MCF 10A (cell line): ENCODE measurements at regions not wholly inside any gene's neighbourhood (a gene's known extent, or its start where the extent isn't known, plus 50 kb on each side); places are given as distances from the start of the nearest gene placed in this dataset.

Experiments used
- BruUV-seq: library from RNA; stranded (reverse); fragments of 400-500 nt; replicated peaks from 2 replicates; lab custom pipeline; 2021; lab: Mats Ljungman, UMichigan
- CTCF ChIA-PET: fragments of 300-600 bp; sonication (Branson Sonifier 250); formaldehyde crosslinking; extraction: SDS; loops from one replicate; lab custom pipeline; 2021; ENCODE audit warnings: antibody characterized with exemption, inconsistent platforms; lab: Yijun Ruan, JAX
- POLR2A ChIA-PET: fragments of 300-600, 350-650 bp; sonication (Branson Sonifier 250); formaldehyde crosslinking; extraction: SDS; loops from one replicate; lab custom pipeline; 2020; ENCODE audit warnings: antibody characterized with exemption, inconsistent platforms; lab: Yijun Ruan, JAX
- DNase-seq: peaks from one replicate; pipeline ENCODE4 v3.0.0-alpha.2; 2018; ENCODE audit not compliant: unreplicated experiment
- H3K27ac Mint-ChIP-seq: one replicate; pipeline ENCODE4 v1.8.0; 2022; ENCODE audit warnings: mild to moderate bottlenecking, low read depth, mixed read lengths; ENCODE audit not compliant: unreplicated experiment
- H3K27me3 Mint-ChIP-seq: one replicate; pipeline ENCODE4 v1.8.0; 2022; ENCODE audit warnings: mixed read lengths; ENCODE audit not compliant: insufficient read depth, unreplicated experiment
- H3K36me3 Mint-ChIP-seq: one replicate; pipeline ENCODE4 v1.8.0; 2022; ENCODE audit warnings: mild to moderate bottlenecking, moderate library complexity, mixed read lengths; ENCODE audit not compliant: insufficient read depth, unreplicated experiment
- H3K4me1 Mint-ChIP-seq: one replicate; pipeline ENCODE4 v1.8.0; 2022; ENCODE audit warnings: mixed read lengths; ENCODE audit not compliant: insufficient read depth, unreplicated experiment
- H3K4me3 Mint-ChIP-seq: one replicate; pipeline ENCODE4 v1.8.0; 2022; ENCODE audit warnings: mild to moderate bottlenecking, moderate library complexity, mixed read lengths; ENCODE audit not compliant: unreplicated experiment
- H3K9me3 Mint-ChIP-seq: one replicate; pipeline ENCODE4 v1.8.0; 2022; ENCODE audit warnings: mixed read lengths; ENCODE audit not compliant: unreplicated experiment
- CTCF ChIP-seq: fragments of 200-600 bp; IDR thresholded peaks from one replicate; pipeline ENCODE4 v1.8.0; 2022; ENCODE audit warnings: antibody characterized with exemption, mild to moderate bottlenecking; ENCODE audit not compliant: unreplicated experiment
- intact Hi-C: fragments of 100-400 bp; cut with micrococcal nuclease; formaldehyde crosslinking; loops from 2 replicates; pipeline ENCODE4 v1.14.1; 2022

DNA sequence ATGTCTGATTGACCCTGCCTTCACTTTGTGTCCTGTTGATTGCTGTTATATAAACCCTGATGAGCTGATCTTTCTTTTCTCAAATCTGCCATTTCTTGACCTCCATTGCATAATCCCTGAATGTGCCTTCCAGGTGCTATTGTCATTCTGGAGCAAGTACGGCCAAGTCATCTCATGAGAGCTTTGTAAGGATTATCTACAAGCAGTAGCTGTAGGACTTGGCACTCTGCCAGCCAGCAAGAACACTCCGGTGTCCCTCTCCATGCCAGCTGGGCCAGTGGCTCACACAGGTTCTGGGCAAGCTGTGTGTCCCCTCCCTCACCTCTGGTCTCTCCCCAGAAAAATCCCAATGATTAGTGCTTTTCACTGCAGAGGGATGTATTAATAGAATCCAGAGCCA, 348.1 kb downstream of the FOXO1 start:
- H3K27ac Mint-ChIP-seq, result no peak overlapping the region
- H3K36me3 Mint-ChIP-seq, result peaks cover 6% of the 10 kb centered on the region
- no peak overlapping the region for H3K4me3 Mint-ChIP-seq
- intact Hi-C loops, result loop anchor here (10.0 kb wide), 1 partner anchor 64 kb away; no protein-coding TSS in a partner anchor
- peak; percentile 70 for DNase-seq
- ChIA-PET POLR2A (interaction anchor here (0.5 to 1.6 kb wide), 3 partner anchors 14 to 743 kb away, joined by 4 to 5 read pairs (median 4); partner anchors contain the start of gene WBP4), CTCF (no interaction called here)
- no peaks in the 10 kb centered on the region for H3K9me3 Mint-ChIP-seq
- BruUV-seq, result no TSS peak
- H3K4me1 Mint-ChIP-seq, result peaks cover 18% of the 10 kb centered on the region
- no peak for TF ChIP-seq CTCF
- no peaks in the 10 kb centered on the region for H3K27me3 Mint-ChIP-seq

DNA sequence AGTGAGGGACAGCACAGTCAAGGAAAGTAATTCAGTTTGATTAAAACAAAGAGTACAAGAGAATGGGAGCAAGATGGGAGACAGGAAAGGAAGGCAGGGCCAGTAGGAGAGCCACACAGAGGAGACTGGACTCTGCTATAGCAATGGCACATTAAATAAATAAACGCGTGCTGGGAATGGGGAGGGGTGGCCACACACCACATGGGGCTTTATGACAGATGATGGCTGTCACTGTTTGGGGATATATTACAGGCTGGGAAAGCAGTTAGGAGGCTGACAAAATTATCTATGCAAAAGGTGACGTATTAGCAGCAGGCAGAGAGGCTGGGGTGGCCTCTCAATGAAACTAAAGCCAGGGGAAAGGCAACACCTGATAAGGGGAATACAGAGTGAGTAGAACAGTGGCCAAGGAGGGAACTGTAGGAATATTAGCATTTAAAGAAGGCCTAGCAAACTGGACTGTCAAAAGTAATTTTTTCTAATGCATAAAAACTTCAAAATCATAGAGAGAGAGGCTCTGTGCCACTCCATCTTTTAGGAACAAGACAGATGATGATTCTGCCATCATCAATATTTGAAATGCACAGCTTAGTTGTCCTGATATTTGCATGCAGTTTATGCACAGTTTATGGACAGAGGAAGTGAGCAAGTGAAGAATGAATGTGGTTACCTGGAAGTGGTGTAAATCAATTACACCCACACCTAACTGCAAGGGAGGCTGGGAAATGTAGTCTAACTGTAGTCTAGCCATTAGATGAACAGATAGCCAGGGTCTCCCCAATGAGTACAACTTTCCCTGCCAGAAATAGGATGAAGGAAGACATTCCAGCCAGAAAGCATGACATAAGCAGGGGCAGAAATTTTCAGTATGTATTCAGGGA, 346.5 kb downstream of the FOXO1 start:
- Mint-ChIP-seq H3K4me3 (no peak overlapping the region), H3K4me1 (peaks cover 18% of the 10 kb centered on the region), H3K27ac (peak overlapping the region; percentile 2), H3K27me3 (no peaks in the 10 kb centered on the region), H3K9me3 (peaks cover 7% of the 10 kb centered on the region), H3K36me3 (peaks cover 5% of the 10 kb centered on the region)
- TF ChIP-seq CTCF, result no peak
- DNase-seq, result no peak
- ChIA-PET CTCF (no interaction called here), POLR2A (interaction anchor here (0.6 kb wide), 1 partner anchor 100 kb away, joined by 3 read pairs; no protein-coding TSS in a partner anchor)
- no TSS peak for BruUV-seq
- intact Hi-C loops, result loop anchor here (10.0 kb wide), 1 partner anchor 65 kb away; no protein-coding TSS in a partner anchor

- H3K4me1 Mint-ChIP-seq, result peaks cover 15% of the 10 kb centered on the region
- intact Hi-C loops, result no loop called here
- H3K27me3 Mint-ChIP-seq, result no peaks in the 10 kb centered on the region
- ChIA-PET POLR2A (no interaction called here), CTCF (interaction anchor here (0.8 kb wide), 1 partner anchor 96 kb away, joined by 4 read pairs; no protein-coding TSS in a partner anchor)
- BruUV-seq, result no TSS peak
- no peak overlapping the region for H3K4me3 Mint-ChIP-seq
- H3K27ac Mint-ChIP-seq, result no peak overlapping the region
- H3K36me3 Mint-ChIP-seq, result peaks cover 17% of the 10 kb centered on the region
- DNase-seq, result no peak
- TF ChIP-seq CTCF, result no peak
- peaks cover 22% of the 10 kb centered on the region for H3K9me3 Mint-ChIP-seq
Measured at GRCh38 chr13:40328091-40328490, 338.4 kb downstream of the FOXO1 start.

- peaks cover 23% of the 10 kb centered on the region for H3K36me3 Mint-ChIP-seq
- intact Hi-C loops, result no loop called here
- no peak for TF ChIP-seq CTCF
- H3K27me3 Mint-ChIP-seq, result no peaks in the 10 kb centered on the region
- no peak overlapping the region for H3K4me3 Mint-ChIP-seq
- ChIA-PET POLR2A (interaction anchor here (0.9 to 1.4 kb wide), 2 partner anchors 57 to 338 kb away, joined by 4 read pairs; no protein-coding TSS in a partner anchor), CTCF (interaction anchor here (0.7 kb wide), 1 partner anchor 216 kb away, joined by 3 read pairs; no protein-coding TSS in a partner anchor)
- peak overlapping the region; percentile 78 for H3K27ac Mint-ChIP-seq
- H3K4me1 Mint-ChIP-seq, result peaks cover 28% of the 10 kb centered on the region
- no TSS peak for BruUV-seq
- DNase-seq, result no peak
- H3K9me3 Mint-ChIP-seq, result peaks cover 15% of the 10 kb centered on the region
Measured at GRCh38 chr13:40329781-40330485, 336.5 kb downstream of the FOXO1 start.
